ENCODE measurements at regions not wholly inside any gene's neighbourhood (a gene's known extent, or its start where the extent isn't known, plus 50 kb on each side); places are given as distances from the start of the nearest gene placed in this dataset.

DNA sequence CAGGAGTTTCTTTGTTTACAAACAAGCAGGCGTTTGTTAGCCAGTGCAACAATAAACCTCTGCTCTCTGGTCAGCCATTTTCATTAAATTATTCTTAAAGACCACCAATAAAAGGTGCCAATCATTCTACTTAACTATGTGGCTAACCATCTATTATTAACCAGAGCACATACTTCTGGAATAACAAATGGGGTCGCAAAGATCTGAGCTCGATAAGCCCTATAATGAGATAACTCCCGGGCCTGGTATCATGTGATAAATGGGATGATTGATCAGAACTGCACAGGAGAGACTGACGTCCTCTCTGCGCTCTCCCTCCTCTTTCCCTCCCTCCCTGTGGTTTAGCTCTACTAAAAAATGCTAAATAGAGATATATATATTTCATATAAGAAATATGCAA, 488.2 kb downstream of the NTRK2 start:
- intact Hi-C loops (cut with DNase I): no loop called here
- ATAC-seq: no peak

GRCh38 chr9:85156652-85157051, 487.1 kb downstream of the NTRK2 start:
- DNase-seq (no peak), ATAC-seq (no peak)
- H3K27me3 ChIP-seq: no peaks in the 10 kb centered on the region
- H3K27ac ChIP-seq: no peak overlapping the region
- no peak overlapping the region for H3K4me3 ChIP-seq
- no peaks in the 10 kb centered on the region for H3K36me3 ChIP-seq
- TF ChIP-seq, protein P1, sequence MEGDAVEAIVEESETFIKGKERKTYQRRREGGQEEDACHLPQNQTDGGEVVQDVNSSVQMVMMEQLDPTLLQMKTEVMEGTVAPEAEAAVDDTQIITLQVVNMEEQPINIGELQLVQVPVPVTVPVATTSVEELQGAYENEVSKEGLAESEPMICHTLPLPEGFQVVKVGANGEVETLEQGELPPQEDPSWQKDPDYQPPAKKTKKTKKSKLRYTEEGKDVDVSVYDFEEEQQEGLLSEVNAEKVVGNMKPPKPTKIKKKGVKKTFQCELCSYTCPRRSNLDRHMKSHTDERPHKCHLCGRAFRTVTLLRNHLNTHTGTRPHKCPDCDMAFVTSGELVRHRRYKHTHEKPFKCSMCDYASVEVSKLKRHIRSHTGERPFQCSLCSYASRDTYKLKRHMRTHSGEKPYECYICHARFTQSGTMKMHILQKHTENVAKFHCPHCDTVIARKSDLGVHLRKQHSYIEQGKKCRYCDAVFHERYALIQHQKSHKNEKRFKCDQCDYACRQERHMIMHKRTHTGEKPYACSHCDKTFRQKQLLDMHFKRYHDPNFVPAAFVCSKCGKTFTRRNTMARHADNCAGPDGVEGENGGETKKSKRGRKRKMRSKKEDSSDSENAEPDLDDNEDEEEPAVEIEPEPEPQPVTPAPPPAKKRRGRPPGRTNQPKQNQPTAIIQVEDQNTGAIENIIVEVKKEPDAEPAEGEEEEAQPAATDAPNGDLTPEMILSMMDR (IDR thresholded peaks at IDR 0.05): no peak
- no peaks in the 10 kb centered on the region for H3K9me3 ChIP-seq
- no peaks in the 10 kb centered on the region for H3K4me1 ChIP-seq
- intact Hi-C loops (cut with DNase I): no loop called here

More for the DNA sequence above, 488.2 kb downstream of the NTRK2 start:
- Histone ChIP-seq H3K27me3 (no peaks in the 10 kb centered on the region), H3K27ac (no peak overlapping the region), H3K36me3 (no peaks in the 10 kb centered on the region), H3K4me1 (no peaks in the 10 kb centered on the region), H3K9me3 (peaks cover 0 to 4% of the 10 kb centered on the region in 2 donors), H3K4me3 (no peak overlapping the region)
- DNase-seq: no peak
- TF ChIP-seq, protein P1 (IDR thresholded peaks at IDR 0.05): no peak

GRCh38 chr9:85155352-85155751, 485.8 kb downstream of the NTRK2 start:
- intact Hi-C loops (cut with DNase I): no loop called here
- Histone ChIP-seq H3K27me3 (no peaks in the 10 kb centered on the region), H3K4me3 (no peak overlapping the region), H3K27ac (no peak overlapping the region), H3K9me3 (no peaks in the 10 kb centered on the region), H3K36me3 (no peaks in the 10 kb centered on the region), H3K4me1 (no peaks in the 10 kb centered on the region)
- DNase-seq (no peak), ATAC-seq (no peak)
- TF ChIP-seq, protein P1 (IDR thresholded peaks at IDR 0.05): no peak

DNA sequence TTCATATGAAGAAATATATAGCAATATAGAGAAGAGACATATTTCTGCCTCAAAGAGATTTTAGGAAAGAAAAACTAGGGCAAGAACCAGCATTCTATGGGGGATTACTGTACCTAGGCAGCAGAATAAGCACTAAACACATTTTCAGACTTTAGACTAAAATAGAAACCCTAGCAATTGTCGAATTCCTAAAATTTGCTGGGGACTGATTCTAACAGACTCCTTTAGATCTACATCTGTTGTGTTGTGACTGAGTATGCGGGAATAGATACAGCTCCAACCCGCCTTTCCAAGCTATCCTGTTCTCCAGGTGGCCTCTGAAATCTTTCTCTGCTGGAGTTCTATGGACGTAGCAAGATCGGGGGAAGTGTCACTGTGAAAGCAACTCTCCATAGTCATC, 482.2 kb downstream of the NTRK2 start:
- no peaks in the 10 kb centered on the region for H3K36me3 ChIP-seq
- no peaks in the 10 kb centered on the region for H3K4me1 ChIP-seq
- ATAC-seq (no peak), DNase-seq (no peak)
- H3K4me3 ChIP-seq: no peak overlapping the region
- TF ChIP-seq, protein P1 (IDR thresholded peaks at IDR 0.05): no peak
- no peaks in the 10 kb centered on the region for H3K27me3 ChIP-seq
- no peaks in the 10 kb centered on the region for H3K9me3 ChIP-seq
- intact Hi-C loops (cut with DNase I): no loop called here
- no peak overlapping the region for H3K27ac ChIP-seq

- Histone ChIP-seq H3K27ac (no peak overlapping the region), H3K36me3 (no peaks in the 10 kb centered on the region)
- no peak for DNase-seq
These were observed 481.6 kb downstream of the NTRK2 start for GRCh38 chr9:85151162-85151561.

More at GRCh38 chr9:85151162-85151561, 481.6 kb downstream of the NTRK2 start:
- ATAC-seq: no peak
- Histone ChIP-seq H3K9me3 (no peaks in the 10 kb centered on the region), H3K27me3 (no peaks in the 10 kb centered on the region), H3K4me1 (no peaks in the 10 kb centered on the region), H3K4me3 (no peak overlapping the region)
- TF ChIP-seq, protein P1 (IDR thresholded peaks at IDR 0.05): no peak
- intact Hi-C loops (cut with DNase I): no loop called here

Data from left lung (tissue), 4 donors.